ENCODE measurements at regions not wholly inside any gene's neighbourhood (a gene's known extent, or its start where the extent isn't known, plus 50 kb on each side); places are given as distances from the start of the nearest gene placed in this dataset.

DNA sequence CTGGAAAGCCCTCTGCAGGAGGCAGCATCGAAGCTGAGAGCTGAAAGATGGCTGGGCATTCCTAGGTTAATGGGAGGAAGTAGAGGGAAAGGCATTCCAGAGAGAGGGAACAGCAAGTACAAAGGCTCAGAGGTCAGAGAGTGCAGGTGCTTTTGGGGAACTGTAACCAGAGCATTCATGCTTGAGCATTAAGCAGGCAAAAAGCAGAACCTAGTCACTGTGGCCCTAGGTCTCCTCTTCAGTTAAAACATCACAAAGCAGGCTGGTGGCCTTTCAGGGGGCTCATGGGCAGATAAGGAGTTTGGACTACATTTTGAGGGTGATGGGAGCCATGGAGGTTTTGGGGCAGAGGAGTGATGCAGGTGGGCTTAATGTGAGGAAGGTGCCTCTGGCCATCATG lies 169.2 kb upstream of the MYL2 start:
- Histone ChIP-seq H3K9ac (ENCODE audit: low read length) (no peak overlapping the region), H3K27ac (ENCODE audit: low read length in 2 of 2) (no peak overlapping the region), H3K4me3 (ENCODE audit: control extremely low read depth in 1 of 5, extremely low read depth in 1 of 5, insufficient read depth in 1 of 5, low read depth in 2 of 5, low read length in 4 of 5) (no peak overlapping the region), H4K20me1 (ENCODE audit: control insufficient read depth, insufficient read depth, low read length, poor library complexity, severe bottlenecking) (no peaks in the 10 kb centered on the region), H3K4me1 (ENCODE audit: control insufficient read depth in 2 of 2, insufficient read depth in 2 of 2, low read length in 2 of 2) (peaks cover 25 to 29% of the 10 kb centered on the region in 2 donors), H3K36me3 (replicated peaks in 1 of 2; ENCODE audit: control extremely low read depth in 1 of 2, control insufficient read depth in 1 of 2, extremely low read depth in 1 of 2, insufficient read depth in 2 of 2, low read length in 1 of 2) (no peaks in the 10 kb centered on the region), H3K79me2 (ENCODE audit: control insufficient read depth, insufficient read depth, low read length) (no peaks in the 10 kb centered on the region), H2AFZ (ENCODE audit: insufficient read depth, low read depth, low read length, poor library complexity, severe bottlenecking) (no peak overlapping the region), H3K9me3 (ENCODE audit: control extremely low read depth in 1 of 3, control insufficient read depth in 2 of 3, insufficient read depth in 1 of 3, low read length in 2 of 3) (peaks cover 0 to 3% (median 0%) of the 10 kb centered on the region in 3 donors), H3K27me3 (replicated peaks in 1 of 4; ENCODE audit: control extremely low read depth in 1 of 4, control insufficient read depth in 3 of 4, insufficient read depth in 4 of 4, low read length in 3 of 4) (no peaks in the 10 kb centered on the region), H3K4me2 (replicated peaks; ENCODE audit: low read depth, low read length, poor library complexity, severe bottlenecking) (no peak overlapping the region)
- ChIA-PET POLR2A (interaction anchor here (0.5 kb wide), 1 partner anchor 185 kb away, joined by 3 read pairs; no protein-coding TSS in a partner anchor), CTCF (no interaction called here)
- no peaks in the 10 kb centered on the region for H3K9me3 Mint-ChIP-seq (ENCODE audit: insufficient read depth)
- no peak for TF ChIP-seq EZH2 (IDR thresholded peaks at IDR 0.05; ENCODE audit: borderline replicate concordance, insufficient read depth, low read depth, low read length, poor library complexity, severe bottlenecking)
- TF ChIP-seq, protein P1, sequence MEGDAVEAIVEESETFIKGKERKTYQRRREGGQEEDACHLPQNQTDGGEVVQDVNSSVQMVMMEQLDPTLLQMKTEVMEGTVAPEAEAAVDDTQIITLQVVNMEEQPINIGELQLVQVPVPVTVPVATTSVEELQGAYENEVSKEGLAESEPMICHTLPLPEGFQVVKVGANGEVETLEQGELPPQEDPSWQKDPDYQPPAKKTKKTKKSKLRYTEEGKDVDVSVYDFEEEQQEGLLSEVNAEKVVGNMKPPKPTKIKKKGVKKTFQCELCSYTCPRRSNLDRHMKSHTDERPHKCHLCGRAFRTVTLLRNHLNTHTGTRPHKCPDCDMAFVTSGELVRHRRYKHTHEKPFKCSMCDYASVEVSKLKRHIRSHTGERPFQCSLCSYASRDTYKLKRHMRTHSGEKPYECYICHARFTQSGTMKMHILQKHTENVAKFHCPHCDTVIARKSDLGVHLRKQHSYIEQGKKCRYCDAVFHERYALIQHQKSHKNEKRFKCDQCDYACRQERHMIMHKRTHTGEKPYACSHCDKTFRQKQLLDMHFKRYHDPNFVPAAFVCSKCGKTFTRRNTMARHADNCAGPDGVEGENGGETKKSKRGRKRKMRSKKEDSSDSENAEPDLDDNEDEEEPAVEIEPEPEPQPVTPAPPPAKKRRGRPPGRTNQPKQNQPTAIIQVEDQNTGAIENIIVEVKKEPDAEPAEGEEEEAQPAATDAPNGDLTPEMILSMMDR (IDR thresholded peaks at IDR 0.05) = no peak
- peak overlapping the region; percentile 16 for H3K27ac Mint-ChIP-seq
- peaks cover 17% of the 10 kb centered on the region for H3K27me3 Mint-ChIP-seq
- WGBS (ENCODE audit: insufficient coverage) = 93% methylated on average over 1 of the region's 1 CpG
- peaks cover 27% of the 10 kb centered on the region for H3K4me1 Mint-ChIP-seq
- no peak overlapping the region for H3K4me3 Mint-ChIP-seq
- no peak for ATAC-seq (ENCODE audit: low read depth)
- intact Hi-C loops (cut with micrococcal nuclease) = no loop called here
- no peak for DNase-seq

DNA sequence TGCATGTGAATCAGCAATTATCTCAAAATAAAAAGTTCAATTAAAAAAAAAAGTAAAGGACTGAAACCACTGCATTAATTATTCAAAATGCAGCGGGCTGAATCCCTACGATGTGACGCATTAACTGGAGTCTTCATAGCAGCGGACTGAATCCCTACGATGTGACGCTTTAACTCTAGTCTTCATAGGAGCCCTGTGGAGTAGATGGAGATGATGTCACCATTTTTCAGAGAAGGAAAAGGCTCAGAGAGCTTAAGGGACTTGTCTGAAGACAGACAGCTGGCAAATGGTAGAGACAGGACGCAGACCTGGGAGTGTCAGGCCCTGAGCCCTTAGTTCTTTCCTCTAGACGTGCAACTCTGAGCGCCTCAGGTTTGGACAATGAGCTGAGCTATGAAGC lies 168.0 kb upstream of the MYL2 start:
- no peak for DNase-seq
- no peaks in the 10 kb centered on the region for H3K36me3 ChIP-seq (replicated peaks in 1 of 2; ENCODE audit: control extremely low read depth in 1 of 2, control insufficient read depth in 1 of 2, extremely low read depth in 1 of 2, insufficient read depth in 2 of 2, low read length in 1 of 2)
- H3K4me2 ChIP-seq (replicated peaks; ENCODE audit: low read depth, low read length, poor library complexity, severe bottlenecking) = no peak overlapping the region
- ChIA-PET CTCF (no interaction called here), POLR2A (no interaction called here)
- no peaks in the 10 kb centered on the region for H3K27me3 ChIP-seq (replicated peaks in 1 of 4; ENCODE audit: control extremely low read depth in 1 of 4, control insufficient read depth in 3 of 4, insufficient read depth in 4 of 4, low read length in 3 of 4)
- H3K4me1 Mint-ChIP-seq = peaks cover 23% of the 10 kb centered on the region
- H3K4me3 Mint-ChIP-seq = no peak overlapping the region
- H3K9me3 Mint-ChIP-seq (ENCODE audit: insufficient read depth) = no peaks in the 10 kb centered on the region
- H3K9ac ChIP-seq (ENCODE audit: low read length) = no peak overlapping the region
- peaks cover 19 to 22% of the 10 kb centered on the region in 2 donors for H3K4me1 ChIP-seq (ENCODE audit: control insufficient read depth in 2 of 2, insufficient read depth in 2 of 2, low read length in 2 of 2)
- no peak for ATAC-seq (ENCODE audit: low read depth)
- no peak overlapping the region for H3K27ac Mint-ChIP-seq
- intact Hi-C loops (cut with micrococcal nuclease) = no loop called here
- peaks cover 22% of the 10 kb centered on the region for H3K27me3 Mint-ChIP-seq
- WGBS (ENCODE audit: insufficient coverage) = 95% methylated on average over 9 of the region's 9 CpGs
- H2AFZ ChIP-seq (ENCODE audit: insufficient read depth, low read depth, low read length, poor library complexity, severe bottlenecking) = no peak overlapping the region
- no peaks in the 10 kb centered on the region for H4K20me1 ChIP-seq (ENCODE audit: control insufficient read depth, insufficient read depth, low read length, poor library complexity, severe bottlenecking)
- H3K9me3 ChIP-seq (ENCODE audit: control extremely low read depth in 1 of 3, control insufficient read depth in 2 of 3, insufficient read depth in 1 of 3, low read length in 2 of 3) = peaks cover 0 to 3% (median 0%) of the 10 kb centered on the region in 3 donors
- H3K4me3 ChIP-seq (ENCODE audit: control extremely low read depth in 1 of 5, extremely low read depth in 1 of 5, insufficient read depth in 1 of 5, low read depth in 2 of 5, low read length in 4 of 5) = no peak overlapping the region
- H3K79me2 ChIP-seq (ENCODE audit: control insufficient read depth, insufficient read depth, low read length) = no peaks in the 10 kb centered on the region
- H3K27ac ChIP-seq (ENCODE audit: low read length in 2 of 2) = no peak overlapping the region
- TF ChIP-seq EZH2 (IDR thresholded peaks at IDR 0.05; ENCODE audit: borderline replicate concordance, insufficient read depth, low read depth, low read length, poor library complexity, severe bottlenecking) = no peak
- TF ChIP-seq, protein P1 (IDR thresholded peaks at IDR 0.05) = no peak
